ENCODE measurements at regions not wholly inside any gene's neighbourhood (a gene's known extent, or its start where the extent isn't known, plus 50 kb on each side); places are given as distances from the start of the nearest gene placed in this dataset.

GRCh38 chr5:124330595-124331220, 415.7 kb downstream of the ZNF608 start:
- TF ChIP-seq CTCF (IDR thresholded peaks at IDR 0.05) (no peak), EZH2phosphoT487 (IDR thresholded peaks at IDR 0.05; ENCODE audit: borderline replicate concordance, low read depth) (no peak), USF2 (IDR thresholded peaks at IDR 0.05; ENCODE audit: borderline replicate concordance, low read depth, low read length) (no peak), ZBTB33 (IDR thresholded peaks at IDR 0.05; ENCODE audit: borderline replicate concordance, low read depth) (no peak), RAD21 (IDR thresholded peaks at IDR 0.05; ENCODE audit: low read length) (no peak), REST (IDR thresholded peaks at IDR 0.05; ENCODE audit: low read depth, low read length) (no peak), POLR2AphosphoS5 (IDR thresholded peaks at IDR 0.05; ENCODE audit: low read depth, low read length) (no peak), RFX5 (IDR thresholded peaks at IDR 0.05; ENCODE audit: low read length) (no peak)

Measured in SK-N-SH (cell line).